Sigmoid colon (tissue), 6 donors: ENCODE measurements at regions not wholly inside any gene's neighbourhood (a gene's known extent, or its start where the extent isn't known, plus 50 kb on each side); places are given as distances from the start of the nearest gene placed in this dataset.
"Not testable (repeated sequence)": the region's sequence is repeated elsewhere in the genome, so short reads cannot be mapped to it uniquely, and the experiment has no call there.

Experiments
- DNase-seq: peaks from one replicate; pipeline ENCODE4 v3.0.0-alpha.2; 2019
- H3K27ac ChIP-seq, 4 donors: fragments of 200-600 bp; sonication (generic); one replicate each; pipeline ENCODE4 v1.5.1; 2016 to 2019; ENCODE audit warnings: mild to moderate bottlenecking in 1 of 4
- H3K27me3 ChIP-seq, 3 donors: fragments of 200-600 bp; sonication (generic); one replicate each; pipeline ENCODE4 v1.5.1; 2019; ENCODE audit warnings: mild to moderate bottlenecking in 1 of 3
- H3K36me3 ChIP-seq, 4 donors: fragments of 200-600 bp; sonication (generic); one replicate each; pipeline ENCODE4 v1.5.1; 2016 to 2019
- H3K4me1 ChIP-seq, 4 donors: fragments of 200-600 bp; sonication (generic); one replicate each; pipeline ENCODE4 v1.5.1; 2017 to 2019
- H3K4me3 ChIP-seq, 4 donors: fragments of 200-600 bp; sonication (generic); one replicate each; pipeline ENCODE4 v1.5.1; 2017 to 2019; ENCODE audit warnings: mild to moderate bottlenecking in 2 of 4, moderate library complexity in 1 of 4
- H3K9me3 ChIP-seq, 4 donors: fragments of 200-600 bp in 3 of 4; sonication (generic) in 3 of 4; one replicate each; pipeline versions ENCODE4 v1.5.1 to v1.6.1; 2013 to 2019
- EP300 ChIP-seq, 4 donors: sonication (generic); formaldehyde crosslinking; IDR thresholded peaks; one replicate each; pipeline ENCODE4 v1.6.1; 2017; ENCODE audit warnings: antibody characterized with exemption in 4 of 4
- POLR2A ChIP-seq, 2 donors: fragments of 450-650 bp; IDR thresholded peaks; one replicate each; pipeline ENCODE4 v1.6.1; 2016; ENCODE audit warnings: antibody characterized with exemption in 2 of 2, mild to moderate bottlenecking in 2 of 2, moderate library complexity in 2 of 2
- POLR2AphosphoS5 ChIP-seq, 4 donors: sonication (generic); formaldehyde crosslinking; IDR thresholded peaks; one replicate each; pipeline ENCODE4 v1.6.1; 2017; ENCODE audit warnings: antibody characterized with exemption in 4 of 4
- WGBS, 2 donors: extraction: QIAGEN DNeasy Blood & Tissue Kit; methylation state at CpG; one replicate each; pipeline ENCODE4 v1.1.7; 2013; 5-methylcytosine and 5-hydroxymethylcytosine counted together
- intact Hi-C: fragments of 100-400 bp; cut with DNase I; formaldehyde crosslinking; loops from one replicate; pipeline ENCODE4 v1.15.1; 2023
- TF ChIP-seq, protein P1 (sequence below), 4 experiments: fragments of 450-650 bp in 3 of 4; fragments of 200-600 bp in 1 of 4; IDR thresholded peaks; one replicate each; pipeline ENCODE4 v1.5.1; 2016 to 2019; ENCODE audit warnings: antibody characterized with exemption in 4 of 4, mild to moderate bottlenecking in 3 of 4, moderate library complexity in 2 of 4
- donor health status: healthy with polysubstance abuse.
- donor health status: healthy.

- H3K9me3 ChIP-seq: no peaks in the 10 kb centered on the region
- intact Hi-C loops: no loop called here
- H3K27ac ChIP-seq: no peak overlapping the region
- H3K4me3 ChIP-seq: no peak overlapping the region
- no peaks in the 10 kb centered on the region for H3K27me3 ChIP-seq
- H3K36me3 ChIP-seq: no peaks in the 10 kb centered on the region
- no peaks in the 10 kb centered on the region for H3K4me1 ChIP-seq
- TF ChIP-seq POLR2AphosphoS5 (IDR thresholded peaks at IDR 0.05): no peak
- TF ChIP-seq, protein P1, sequence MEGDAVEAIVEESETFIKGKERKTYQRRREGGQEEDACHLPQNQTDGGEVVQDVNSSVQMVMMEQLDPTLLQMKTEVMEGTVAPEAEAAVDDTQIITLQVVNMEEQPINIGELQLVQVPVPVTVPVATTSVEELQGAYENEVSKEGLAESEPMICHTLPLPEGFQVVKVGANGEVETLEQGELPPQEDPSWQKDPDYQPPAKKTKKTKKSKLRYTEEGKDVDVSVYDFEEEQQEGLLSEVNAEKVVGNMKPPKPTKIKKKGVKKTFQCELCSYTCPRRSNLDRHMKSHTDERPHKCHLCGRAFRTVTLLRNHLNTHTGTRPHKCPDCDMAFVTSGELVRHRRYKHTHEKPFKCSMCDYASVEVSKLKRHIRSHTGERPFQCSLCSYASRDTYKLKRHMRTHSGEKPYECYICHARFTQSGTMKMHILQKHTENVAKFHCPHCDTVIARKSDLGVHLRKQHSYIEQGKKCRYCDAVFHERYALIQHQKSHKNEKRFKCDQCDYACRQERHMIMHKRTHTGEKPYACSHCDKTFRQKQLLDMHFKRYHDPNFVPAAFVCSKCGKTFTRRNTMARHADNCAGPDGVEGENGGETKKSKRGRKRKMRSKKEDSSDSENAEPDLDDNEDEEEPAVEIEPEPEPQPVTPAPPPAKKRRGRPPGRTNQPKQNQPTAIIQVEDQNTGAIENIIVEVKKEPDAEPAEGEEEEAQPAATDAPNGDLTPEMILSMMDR (IDR thresholded peaks at IDR 0.05): no peak
- TF ChIP-seq EP300 (IDR thresholded peaks at IDR 0.05): no peak
- TF ChIP-seq POLR2A (IDR thresholded peaks at IDR 0.05): no peak
- DNase-seq: no peak
These were observed 117.3 kb upstream of the EFEMP1 start for GRCh38 chr2:56040834-56041233.

- 33 to 60% methylated on average over 3 of the region's 3 CpGs for WGBS, 2 donors
- intact Hi-C loops: no loop called here
- no peak for DNase-seq
- Histone ChIP-seq H3K4me1 (no peaks in the 10 kb centered on the region), H3K36me3 (no peaks in the 10 kb centered on the region), H3K4me3 (no peak overlapping the region), H3K27me3 (no peaks in the 10 kb centered on the region), H3K27ac (no peak overlapping the region), H3K9me3 (no peaks in the 10 kb centered on the region)
- TF ChIP-seq POLR2A (IDR thresholded peaks at IDR 0.05) (no peak), POLR2AphosphoS5 (IDR thresholded peaks at IDR 0.05) (no peak), EP300 (IDR thresholded peaks at IDR 0.05) (no peak)
- TF ChIP-seq, protein P1 (IDR thresholded peaks at IDR 0.05): no peak
These were observed 123.6 kb upstream of the EFEMP1 start for GRCh38 chr2:56047136-56047535.

DNA sequence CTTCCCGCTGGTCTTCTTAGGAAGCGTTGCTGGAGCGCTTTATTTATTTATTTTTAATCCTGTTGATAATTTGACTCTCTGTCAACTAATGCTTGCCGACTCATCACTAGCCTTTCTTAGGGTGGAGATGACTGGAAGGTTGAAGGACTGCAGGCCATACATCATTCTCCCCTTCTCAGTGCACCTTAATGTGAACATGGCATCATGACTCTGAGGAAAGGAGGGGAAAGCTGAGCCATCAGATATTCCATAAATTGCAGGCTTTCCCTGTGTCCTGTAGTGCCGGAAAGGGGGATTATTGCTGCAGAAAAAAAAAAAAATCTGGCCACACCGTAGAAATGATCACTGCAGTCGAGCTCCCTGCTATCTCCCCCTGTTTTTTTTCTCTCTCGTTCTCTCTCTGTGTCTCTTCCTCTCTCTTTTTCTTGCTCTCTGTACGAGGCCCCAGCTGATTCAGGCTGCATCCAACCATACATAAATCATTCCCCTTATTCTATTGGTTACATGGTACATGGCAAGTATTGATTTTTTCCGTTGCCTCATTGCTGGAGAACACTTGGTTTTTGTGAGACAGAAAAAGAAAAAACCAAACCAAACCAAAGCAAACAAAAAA, 125.8 kb upstream of the EFEMP1 start:
- Histone ChIP-seq H3K36me3 (no peaks in the 10 kb centered on the region), H3K4me3 (no peak overlapping the region), H3K27ac (no peak overlapping the region), H3K27me3 (no peaks in the 10 kb centered on the region), H3K4me1 (no peaks in the 10 kb centered on the region), H3K9me3 (no peaks in the 10 kb centered on the region)
- no peak for TF ChIP-seq EP300 (IDR thresholded peaks at IDR 0.05)
- TF ChIP-seq POLR2A (IDR thresholded peaks at IDR 0.05): no peak
- TF ChIP-seq, protein P1 (IDR thresholded peaks at IDR 0.05): no peak
- no peak for TF ChIP-seq POLR2AphosphoS5 (IDR thresholded peaks at IDR 0.05)
- 59 to 66% methylated on average over 10 of the region's 10 CpGs for WGBS, 2 donors
- intact Hi-C loops: no loop called here
- no peak for DNase-seq

DNA sequence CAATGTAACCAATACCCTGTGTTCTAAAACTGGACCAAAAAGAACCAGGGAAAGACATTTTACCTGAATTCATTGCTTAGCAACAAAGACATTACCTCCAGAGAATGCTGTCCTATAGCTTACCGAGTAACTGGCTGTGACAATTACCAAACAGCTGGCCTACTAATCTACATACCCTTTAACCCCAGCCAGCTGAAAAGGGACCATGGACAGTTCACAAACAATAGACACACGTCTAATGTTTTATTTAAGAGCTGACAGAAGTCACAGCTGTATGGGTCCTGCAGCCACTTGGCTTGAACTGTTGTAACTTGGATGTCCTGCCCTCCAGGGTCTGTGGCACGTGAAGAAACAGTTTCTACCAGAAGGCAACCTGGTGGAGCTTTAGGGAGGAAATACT, 130.1 kb upstream of the EFEMP1 start:
- 28 to 49% methylated on average over 3 of the region's 3 CpGs for WGBS, 2 donors
- no peak for DNase-seq
- TF ChIP-seq POLR2AphosphoS5 (IDR thresholded peaks at IDR 0.05): no peak
- TF ChIP-seq EP300 (IDR thresholded peaks at IDR 0.05): no peak
- no peak for TF ChIP-seq POLR2A (IDR thresholded peaks at IDR 0.05)
- TF ChIP-seq, protein P1 (IDR thresholded peaks at IDR 0.05): no peak
- Histone ChIP-seq H3K36me3 (no peaks in the 10 kb centered on the region), H3K4me3 (no peak overlapping the region), H3K4me1 (no peaks in the 10 kb centered on the region), H3K9me3 (no peaks in the 10 kb centered on the region), H3K27ac (no peak overlapping the region), H3K27me3 (no peaks in the 10 kb centered on the region)
- intact Hi-C loops: no loop called here

- Histone ChIP-seq H3K27me3 (no peaks in the 10 kb centered on the region), H3K36me3 (no peaks in the 10 kb centered on the region), H3K4me3 (no peak overlapping the region), H3K4me1 (no peaks in the 10 kb centered on the region), H3K9me3 (peaks cover 0 to 2% (median 0%) of the 10 kb centered on the region in 4 donors), H3K27ac (no peak overlapping the region)
- TF ChIP-seq, protein P1 (IDR thresholded peaks at IDR 0.05): no peak
- TF ChIP-seq POLR2A (IDR thresholded peaks at IDR 0.05) (no peak), POLR2AphosphoS5 (IDR thresholded peaks at IDR 0.05) (no peak)
- no peak for DNase-seq
- intact Hi-C loops: no loop called here
These were observed 128.4 kb upstream of the CCDC85A start for GRCh38 chr2:56055405-56055804.

GRCh38 chr2:56061327-56061726, 122.5 kb upstream of the CCDC85A start:
- intact Hi-C loops, H3K36me3 ChIP-seq, H3K4me3 ChIP-seq, H3K27me3 ChIP-seq, H3K4me1 ChIP-seq, DNase-seq, H3K27ac ChIP-seq, H3K9me3 ChIP-seq: not testable (repeated sequence)
- WGBS, 2 donors: 90 to 93% methylated on average over 4 of the region's 4 CpGs
